ENCODE measurements at regions not wholly inside any gene's neighbourhood (a gene's known extent, or its start where the extent isn't known, plus 50 kb on each side); places are given as distances from the start of the nearest gene placed in this dataset.
"Not testable (repeated sequence)": the region's sequence is repeated elsewhere in the genome, so short reads cannot be mapped to it uniquely, and the experiment has no call there.

DNA sequence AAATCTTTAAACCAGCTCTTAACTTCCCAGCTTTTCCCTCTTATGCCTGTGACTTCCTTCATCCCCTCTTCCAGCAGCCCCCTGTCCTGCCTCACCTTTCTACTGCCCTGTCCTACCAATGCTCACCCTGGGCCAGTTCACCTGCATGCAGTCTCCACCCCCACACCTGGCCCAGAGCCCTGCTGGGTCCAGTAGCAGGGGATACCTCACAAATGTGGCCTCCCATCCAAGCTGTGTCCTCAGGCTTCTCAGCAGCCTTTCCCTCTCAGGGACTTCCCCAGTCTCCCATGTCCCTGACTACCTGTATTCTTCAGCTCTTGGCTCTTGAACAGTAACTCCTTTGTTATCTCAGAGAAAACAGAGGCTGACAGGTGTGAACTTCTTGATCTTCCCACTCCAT is 503.2 kb downstream of the MFSD1 start:
- DNase-seq (ENCODE audit: low read depth) = no peak
- Histone ChIP-seq H3K36me3 (ENCODE audit: control insufficient read depth, insufficient read depth, low read length) (no peaks in the 10 kb centered on the region), H3K27me3 (ENCODE audit: control insufficient read depth, insufficient read depth, low read length) (no peaks in the 10 kb centered on the region), H3K4me3 (ENCODE audit: low read depth, low read length) (no peak overlapping the region)
- TF ChIP-seq, protein P1, sequence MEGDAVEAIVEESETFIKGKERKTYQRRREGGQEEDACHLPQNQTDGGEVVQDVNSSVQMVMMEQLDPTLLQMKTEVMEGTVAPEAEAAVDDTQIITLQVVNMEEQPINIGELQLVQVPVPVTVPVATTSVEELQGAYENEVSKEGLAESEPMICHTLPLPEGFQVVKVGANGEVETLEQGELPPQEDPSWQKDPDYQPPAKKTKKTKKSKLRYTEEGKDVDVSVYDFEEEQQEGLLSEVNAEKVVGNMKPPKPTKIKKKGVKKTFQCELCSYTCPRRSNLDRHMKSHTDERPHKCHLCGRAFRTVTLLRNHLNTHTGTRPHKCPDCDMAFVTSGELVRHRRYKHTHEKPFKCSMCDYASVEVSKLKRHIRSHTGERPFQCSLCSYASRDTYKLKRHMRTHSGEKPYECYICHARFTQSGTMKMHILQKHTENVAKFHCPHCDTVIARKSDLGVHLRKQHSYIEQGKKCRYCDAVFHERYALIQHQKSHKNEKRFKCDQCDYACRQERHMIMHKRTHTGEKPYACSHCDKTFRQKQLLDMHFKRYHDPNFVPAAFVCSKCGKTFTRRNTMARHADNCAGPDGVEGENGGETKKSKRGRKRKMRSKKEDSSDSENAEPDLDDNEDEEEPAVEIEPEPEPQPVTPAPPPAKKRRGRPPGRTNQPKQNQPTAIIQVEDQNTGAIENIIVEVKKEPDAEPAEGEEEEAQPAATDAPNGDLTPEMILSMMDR (IDR thresholded peaks at IDR 0.05; ENCODE audit: insufficient read depth, low read length, poor library complexity, severe bottlenecking) = no peak

DNA sequence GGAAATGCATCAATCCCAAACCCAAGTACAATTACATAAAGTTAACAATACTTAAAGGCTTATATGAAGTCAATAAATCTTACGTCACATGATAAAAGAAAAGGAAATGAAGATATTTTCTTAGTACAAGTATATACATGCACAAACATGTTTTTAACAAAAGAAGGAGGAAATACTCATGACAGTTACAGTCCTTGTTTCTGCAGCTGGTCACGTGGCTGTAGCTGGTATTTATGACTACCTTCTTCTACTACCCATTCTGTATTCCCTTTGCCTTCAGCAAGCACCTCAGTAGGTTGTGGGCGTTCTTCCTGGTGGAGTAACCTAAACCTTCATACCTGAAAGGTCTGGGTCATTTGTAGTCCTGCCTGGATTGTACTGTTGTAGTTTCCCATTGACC is 514.9 kb downstream of the MFSD1 start:
- not testable (repeated sequence) for H3K27me3 ChIP-seq (ENCODE audit: control insufficient read depth, insufficient read depth, low read length); DNase-seq (ENCODE audit: low read depth); H3K4me3 ChIP-seq (ENCODE audit: low read depth, low read length); H3K36me3 ChIP-seq (ENCODE audit: control insufficient read depth, insufficient read depth, low read length)

- TF ChIP-seq, protein P1 (IDR thresholded peaks at IDR 0.05; ENCODE audit: insufficient read depth, low read length, poor library complexity, severe bottlenecking) = no peak
- Histone ChIP-seq H3K36me3 (ENCODE audit: control insufficient read depth, insufficient read depth, low read length) (no peaks in the 10 kb centered on the region), H3K27me3 (ENCODE audit: control insufficient read depth, insufficient read depth, low read length) (no peaks in the 10 kb centered on the region), H3K4me3 (ENCODE audit: low read depth, low read length) (no peak overlapping the region)
- no peak for DNase-seq (ENCODE audit: low read depth)
These were observed 517.3 kb downstream of the MFSD1 start for GRCh38 chr3:159319156-159319555.

DNA sequence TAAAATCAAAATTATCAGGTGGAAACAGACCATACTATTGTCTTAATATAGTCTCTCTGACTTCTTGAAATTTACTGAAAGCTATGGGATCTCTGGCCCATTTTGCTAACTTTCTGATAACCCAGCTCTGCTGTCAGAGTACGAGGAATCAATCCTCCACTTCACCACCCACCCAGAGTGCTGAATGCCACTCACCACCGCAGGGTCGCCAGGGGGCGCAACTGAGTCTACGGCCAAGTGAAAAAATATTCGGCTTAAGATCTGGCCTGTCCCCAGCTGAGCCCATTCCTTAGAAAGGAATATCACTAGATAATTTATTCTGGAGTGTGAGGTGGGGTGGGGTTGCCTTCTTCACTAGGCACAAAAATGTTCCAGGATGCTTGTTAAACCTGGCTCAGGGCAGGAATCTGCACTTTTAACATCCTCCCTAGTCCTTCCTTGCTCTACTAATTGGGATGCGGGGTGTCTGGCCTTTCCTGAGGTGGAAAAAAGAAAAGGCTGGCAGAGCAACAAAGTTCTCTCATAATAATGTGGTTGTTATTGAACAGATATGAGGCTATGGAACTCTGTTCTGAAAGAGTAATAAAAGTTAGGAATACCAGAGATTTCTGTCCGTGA is 520.6 kb downstream of the MFSD1 start:
- no peaks in the 10 kb centered on the region for H3K36me3 ChIP-seq (ENCODE audit: control insufficient read depth, insufficient read depth, low read length)
- no peak overlapping the region for H3K4me3 ChIP-seq (ENCODE audit: low read depth, low read length)
- TF ChIP-seq, protein P1 (IDR thresholded peaks at IDR 0.05; ENCODE audit: insufficient read depth, low read length, poor library complexity, severe bottlenecking) = peak; percentile 73
- no peaks in the 10 kb centered on the region for H3K27me3 ChIP-seq (ENCODE audit: control insufficient read depth, insufficient read depth, low read length)
- DNase-seq (ENCODE audit: low read depth) = no peak

DNA sequence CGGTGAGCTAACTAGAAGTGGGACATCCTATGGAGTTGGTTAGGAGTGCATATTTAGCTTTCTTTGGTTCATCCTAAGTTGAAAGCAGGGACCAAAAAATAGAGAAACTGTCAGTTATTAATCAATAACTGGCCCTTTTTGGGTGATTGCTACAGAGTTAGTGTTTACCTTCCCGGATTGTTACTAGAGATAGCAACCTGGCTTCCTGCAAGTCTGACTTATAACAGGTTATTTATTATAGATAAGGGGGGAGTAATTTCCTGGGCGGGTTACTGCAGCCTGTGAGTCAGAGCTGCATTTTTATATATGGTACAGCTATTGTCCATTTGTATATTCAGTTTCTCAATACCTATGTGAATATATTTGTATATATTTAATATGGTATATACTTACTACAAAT is 522.0 kb downstream of the MFSD1 start:
- no peak for DNase-seq (ENCODE audit: low read depth)
- H3K36me3 ChIP-seq (ENCODE audit: control insufficient read depth, insufficient read depth, low read length) = no peaks in the 10 kb centered on the region
- no peak overlapping the region for H3K4me3 ChIP-seq (ENCODE audit: low read depth, low read length)
- H3K27me3 ChIP-seq (ENCODE audit: control insufficient read depth, insufficient read depth, low read length) = no peaks in the 10 kb centered on the region
- TF ChIP-seq, protein P1 (IDR thresholded peaks at IDR 0.05; ENCODE audit: insufficient read depth, low read length, poor library complexity, severe bottlenecking) = no peak

DNA sequence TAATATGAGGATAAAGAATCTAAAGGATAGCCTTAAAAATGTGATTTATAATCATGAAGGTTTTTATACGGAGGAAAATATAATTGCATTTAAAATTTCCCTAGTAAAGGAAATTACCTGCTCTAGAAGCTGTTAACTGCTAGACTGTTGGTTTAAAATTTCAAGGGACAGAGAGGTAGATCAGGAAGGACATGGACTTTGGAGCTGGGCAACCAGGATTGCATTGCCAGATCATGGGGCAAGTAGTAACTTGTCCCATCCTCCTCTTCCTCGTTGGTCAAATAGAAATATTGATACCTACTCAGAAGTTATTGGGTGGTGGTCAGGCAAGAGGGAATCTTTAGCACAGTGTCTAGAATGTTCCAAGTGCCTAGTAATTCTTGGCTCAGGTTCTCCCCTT is 525.1 kb downstream of the MFSD1 start:
- no peak overlapping the region for H3K4me3 ChIP-seq (ENCODE audit: low read depth, low read length)
- TF ChIP-seq, protein P1 (IDR thresholded peaks at IDR 0.05; ENCODE audit: insufficient read depth, low read length, poor library complexity, severe bottlenecking) = no peak
- no peak for DNase-seq (ENCODE audit: low read depth)
- H3K27me3 ChIP-seq (ENCODE audit: control insufficient read depth, insufficient read depth, low read length) = no peaks in the 10 kb centered on the region
- H3K36me3 ChIP-seq (ENCODE audit: control insufficient read depth, insufficient read depth, low read length) = no peaks in the 10 kb centered on the region
